ENCODE measurements at regions not wholly inside any gene's neighbourhood (a gene's known extent, or its start where the extent isn't known, plus 50 kb on each side); places are given as distances from the start of the nearest gene placed in this dataset.

- Mint-ChIP-seq H3K4me1 (no peaks in the 10 kb centered on the region), H3K27ac (no peak overlapping the region), H3K9me3 (peaks cover 23% of the 10 kb centered on the region), H3K36me3 (no peaks in the 10 kb centered on the region), H3K4me3 (no peak overlapping the region), H3K27me3 (no peaks in the 10 kb centered on the region)
Measured at GRCh38 chr10:130824230-130825014, 487.1 kb downstream of the TCERG1L start.

GRCh38 chr10:130833596-130833995 lies 477.9 kb downstream of the TCERG1L start:
- no peaks in the 10 kb centered on the region for H3K4me1 Mint-ChIP-seq
- peaks cover 1% of the 10 kb centered on the region for H3K27me3 Mint-ChIP-seq
- no peak overlapping the region for H3K4me3 Mint-ChIP-seq
- H3K27ac Mint-ChIP-seq, result no peak overlapping the region
- no peaks in the 10 kb centered on the region for H3K36me3 Mint-ChIP-seq
- no peaks in the 10 kb centered on the region for H3K9me3 Mint-ChIP-seq

GRCh38 chr10:130834170-130834569 lies 477.4 kb downstream of the TCERG1L start:
- Mint-ChIP-seq H3K9me3 (no peaks in the 10 kb centered on the region), H3K27ac (no peak overlapping the region), H3K27me3 (peaks cover 1% of the 10 kb centered on the region), H3K4me1 (no peaks in the 10 kb centered on the region), H3K36me3 (no peaks in the 10 kb centered on the region), H3K4me3 (no peak overlapping the region)

- Mint-ChIP-seq H3K9me3 (no peaks in the 10 kb centered on the region), H3K36me3 (no peaks in the 10 kb centered on the region), H3K4me1 (no peaks in the 10 kb centered on the region), H3K27me3 (peaks cover 1% of the 10 kb centered on the region), H3K4me3 (no peak overlapping the region), H3K27ac (no peak overlapping the region)
Measured at GRCh38 chr10:130834573-130834972, 476.9 kb downstream of the TCERG1L start.

GRCh38 chr10:130835068-130835467 lies 476.5 kb downstream of the TCERG1L start:
- Mint-ChIP-seq H3K36me3 (no peaks in the 10 kb centered on the region), H3K4me3 (no peak overlapping the region), H3K9me3 (no peaks in the 10 kb centered on the region), H3K4me1 (no peaks in the 10 kb centered on the region), H3K27ac (no peak overlapping the region), H3K27me3 (peaks cover 1% of the 10 kb centered on the region)

- Mint-ChIP-seq H3K4me3 (no peak overlapping the region), H3K4me1 (no peaks in the 10 kb centered on the region), H3K27me3 (peaks cover 1% of the 10 kb centered on the region), H3K27ac (no peak overlapping the region), H3K9me3 (no peaks in the 10 kb centered on the region), H3K36me3 (no peaks in the 10 kb centered on the region)
Measured at GRCh38 chr10:130836344-130836743, 475.2 kb downstream of the TCERG1L start.

GRCh38 chr10:130843051-130843653 lies 468.4 kb downstream of the TCERG1L start:
- Mint-ChIP-seq H3K9me3 (no peaks in the 10 kb centered on the region), H3K27me3 (no peaks in the 10 kb centered on the region), H3K4me1 (no peaks in the 10 kb centered on the region), H3K4me3 (no peak overlapping the region), H3K36me3 (no peaks in the 10 kb centered on the region), H3K27ac (no peak overlapping the region)

- H3K27ac Mint-ChIP-seq, result no peak overlapping the region
- no peak overlapping the region for H3K4me3 Mint-ChIP-seq
- no peaks in the 10 kb centered on the region for H3K27me3 Mint-ChIP-seq
- H3K9me3 Mint-ChIP-seq, result no peaks in the 10 kb centered on the region
- no peaks in the 10 kb centered on the region for H3K36me3 Mint-ChIP-seq
- no peaks in the 10 kb centered on the region for H3K4me1 Mint-ChIP-seq
Measured at GRCh38 chr10:130844310-130844709, 467.2 kb downstream of the TCERG1L start.

- Mint-ChIP-seq H3K27me3 (no peaks in the 10 kb centered on the region), H3K4me1 (no peaks in the 10 kb centered on the region), H3K36me3 (no peaks in the 10 kb centered on the region), H3K27ac (no peak overlapping the region), H3K4me3 (no peak overlapping the region), H3K9me3 (peaks cover 5% of the 10 kb centered on the region)
Measured at GRCh38 chr10:130847170-130847569, 464.4 kb downstream of the TCERG1L start.

- Mint-ChIP-seq H3K27me3 (no peaks in the 10 kb centered on the region), H3K27ac (no peak overlapping the region), H3K36me3 (no peaks in the 10 kb centered on the region), H3K9me3 (peaks cover 14% of the 10 kb centered on the region), H3K4me1 (no peaks in the 10 kb centered on the region), H3K4me3 (no peak overlapping the region)
Measured at GRCh38 chr10:130848855-130849254, 462.7 kb downstream of the TCERG1L start.

GRCh38 chr10:130854151-130854550 lies 457.4 kb downstream of the TCERG1L start:
- Mint-ChIP-seq H3K9me3 (peaks cover 21% of the 10 kb centered on the region), H3K27me3 (peaks cover 1% of the 10 kb centered on the region), H3K4me1 (no peaks in the 10 kb centered on the region), H3K4me3 (no peak overlapping the region), H3K27ac (no peak overlapping the region), H3K36me3 (no peaks in the 10 kb centered on the region)

GRCh38 chr10:130857631-130858295 lies 453.8 kb downstream of the TCERG1L start:
- Mint-ChIP-seq H3K36me3 (no peaks in the 10 kb centered on the region), H3K27me3 (peaks cover 1% of the 10 kb centered on the region), H3K27ac (no peak overlapping the region), H3K9me3 (peaks cover 14% of the 10 kb centered on the region), H3K4me1 (no peaks in the 10 kb centered on the region), H3K4me3 (no peak overlapping the region)

GRCh38 chr10:130858626-130859025 lies 452.9 kb downstream of the TCERG1L start:
- no peak overlapping the region for H3K27ac Mint-ChIP-seq
- peaks cover 1% of the 10 kb centered on the region for H3K27me3 Mint-ChIP-seq
- H3K4me1 Mint-ChIP-seq, result no peaks in the 10 kb centered on the region
- no peak overlapping the region for H3K4me3 Mint-ChIP-seq
- peaks cover 7% of the 10 kb centered on the region for H3K9me3 Mint-ChIP-seq
- H3K36me3 Mint-ChIP-seq, result no peaks in the 10 kb centered on the region

GRCh38 chr10:130859427-130859826 lies 452.1 kb downstream of the TCERG1L start:
- Mint-ChIP-seq H3K9me3 (peaks cover 1% of the 10 kb centered on the region), H3K4me1 (no peaks in the 10 kb centered on the region), H3K36me3 (no peaks in the 10 kb centered on the region), H3K4me3 (no peak overlapping the region), H3K27ac (no peak overlapping the region), H3K27me3 (peaks cover 1% of the 10 kb centered on the region)

- H3K4me3 Mint-ChIP-seq, result no peak overlapping the region
- no peaks in the 10 kb centered on the region for H3K36me3 Mint-ChIP-seq
- H3K9me3 Mint-ChIP-seq, result no peaks in the 10 kb centered on the region
- no peak overlapping the region for H3K27ac Mint-ChIP-seq
- H3K4me1 Mint-ChIP-seq, result no peaks in the 10 kb centered on the region
- no peaks in the 10 kb centered on the region for H3K27me3 Mint-ChIP-seq
Measured at GRCh38 chr10:130862122-130862521, 449.4 kb downstream of the TCERG1L start.

- Mint-ChIP-seq H3K36me3 (no peaks in the 10 kb centered on the region), H3K4me1 (no peaks in the 10 kb centered on the region), H3K27me3 (no peaks in the 10 kb centered on the region), H3K4me3 (no peak overlapping the region), H3K9me3 (no peaks in the 10 kb centered on the region), H3K27ac (no peak overlapping the region)
Measured at GRCh38 chr10:130862626-130863025, 448.9 kb downstream of the TCERG1L start.

Measured in activated naive CD4-positive, alpha-beta T cell treated with anti-CD3 and anti-CD28 coated beads, Interleukin-2, amount 50 U/mL, for 24 hours (primary cell).